ENCODE measurements at regions not wholly inside any gene's neighbourhood (a gene's known extent, or its start where the extent isn't known, plus 50 kb on each side); places are given as distances from the start of the nearest gene placed in this dataset.

GRCh38 chr10:33026422-33026821 lies 68.4 kb upstream of the ITGB1 start:
- TF ChIP-seq POLR2A (IDR thresholded peaks at IDR 0.05) (no peak), POLR2AphosphoS5 (IDR thresholded peaks at IDR 0.05; ENCODE audit: insufficient read depth in 1 of 2, low read depth in 1 of 2) (no peak), CTCF (IDR thresholded peaks at IDR 0.05) (no peak)

Measured in vagina (tissue), 2 donors.